ENCODE measurements at regions not wholly inside any gene's neighbourhood (a gene's known extent, or its start where the extent isn't known, plus 50 kb on each side); places are given as distances from the start of the nearest gene placed in this dataset.

DNA sequence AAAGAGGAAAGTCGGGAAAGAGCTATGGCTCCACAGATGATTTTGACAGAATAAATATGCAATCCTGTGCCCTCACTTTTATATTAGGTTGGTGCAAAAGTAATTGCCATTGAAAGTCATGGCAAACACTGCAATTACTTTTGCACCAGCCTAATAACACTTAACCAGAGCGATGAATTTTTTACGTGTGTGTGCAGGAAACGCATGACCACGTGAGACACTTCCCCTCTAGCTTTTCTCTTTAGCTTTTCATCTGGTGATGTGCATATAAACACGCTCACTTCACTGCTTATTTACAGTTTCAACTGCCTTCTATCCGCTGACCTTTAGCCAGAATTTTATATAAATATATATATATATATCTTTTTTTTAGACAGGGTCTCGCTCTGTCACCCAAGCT lies 216.3 kb upstream of the PSMD7 start:
- TF ChIP-seq EZH2 (IDR thresholded peaks at IDR 0.05; ENCODE audit: borderline replicate concordance, low read length): no peak
- TF ChIP-seq, protein P1, sequence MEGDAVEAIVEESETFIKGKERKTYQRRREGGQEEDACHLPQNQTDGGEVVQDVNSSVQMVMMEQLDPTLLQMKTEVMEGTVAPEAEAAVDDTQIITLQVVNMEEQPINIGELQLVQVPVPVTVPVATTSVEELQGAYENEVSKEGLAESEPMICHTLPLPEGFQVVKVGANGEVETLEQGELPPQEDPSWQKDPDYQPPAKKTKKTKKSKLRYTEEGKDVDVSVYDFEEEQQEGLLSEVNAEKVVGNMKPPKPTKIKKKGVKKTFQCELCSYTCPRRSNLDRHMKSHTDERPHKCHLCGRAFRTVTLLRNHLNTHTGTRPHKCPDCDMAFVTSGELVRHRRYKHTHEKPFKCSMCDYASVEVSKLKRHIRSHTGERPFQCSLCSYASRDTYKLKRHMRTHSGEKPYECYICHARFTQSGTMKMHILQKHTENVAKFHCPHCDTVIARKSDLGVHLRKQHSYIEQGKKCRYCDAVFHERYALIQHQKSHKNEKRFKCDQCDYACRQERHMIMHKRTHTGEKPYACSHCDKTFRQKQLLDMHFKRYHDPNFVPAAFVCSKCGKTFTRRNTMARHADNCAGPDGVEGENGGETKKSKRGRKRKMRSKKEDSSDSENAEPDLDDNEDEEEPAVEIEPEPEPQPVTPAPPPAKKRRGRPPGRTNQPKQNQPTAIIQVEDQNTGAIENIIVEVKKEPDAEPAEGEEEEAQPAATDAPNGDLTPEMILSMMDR (IDR thresholded peaks at IDR 0.05; ENCODE audit: low read length): no peak
